K562 (cell line): ENCODE measurements at regions not wholly inside any gene's neighbourhood (a gene's known extent, or its start where the extent isn't known, plus 50 kb on each side); places are given as distances from the start of the nearest gene placed in this dataset.

Source experiments
- FOXO4 ChIP-seq: fragments of 450-650 bp; formaldehyde crosslinking; IDR thresholded peaks from 2 replicates; pipeline ENCODE4 v1.4.0; 2020; ENCODE audit warnings: mild to moderate bottlenecking, moderate library complexity
- GABPA ChIP-seq: fragments of 200-800 bp; sonication (Bioruptor generic); conservative IDR thresholded peaks from 2 replicates; pipeline ENCODE4 v1.6.1; 2016; ENCODE audit warnings: low read depth, missing genetic modification characterization, missing compliant biosample characterization
- MYNN ChIP-seq, 2 experiments: sonication (generic); formaldehyde crosslinking in 1 of 2; IDR thresholded peaks; 2 replicates each; pipeline versions ENCODE4 v1.5.0 to v1.6.1; 2016 to 2020; ENCODE audit warnings: antibody characterized with exemption in 1 of 2, missing genetic modification reagents in 1 of 2
- ZFPM2 ChIP-seq: fragments of 250-450 bp; sonication (Bioruptor Pico); IDR thresholded peaks from 2 replicates; pipeline ENCODE4 v1.5.1; 2022; ENCODE audit warnings: mild to moderate bottlenecking
- ZNF23 ChIP-seq: fragments of 250-450 bp; sonication (Bioruptor Pico); IDR thresholded peaks from 2 replicates; pipeline ENCODE4 v1.4.0; 2020; ENCODE audit warnings: mild to moderate bottlenecking
- ZNF436 ChIP-seq: fragments of 250-450, 450-650 bp; sonication (Bioruptor Pico); formaldehyde crosslinking; IDR thresholded peaks from 2 replicates; pipeline ENCODE4 v1.7.0; 2020; ENCODE audit warnings: mild to moderate bottlenecking
- ZNF449 ChIP-seq: fragments of 250-450 bp; sonication (Bioruptor Pico); IDR thresholded peaks from 2 replicates; pipeline ENCODE4 v1.8.0; 2022; ENCODE audit warnings: moderate library complexity, mild to moderate bottlenecking, inconsistent platforms
- TF ChIP-seq, protein P1 (sequence below): fragments of 450-650 bp; IDR thresholded peaks from one replicate; pipeline ENCODE4 v1.6.1; 2018; ENCODE audit warnings: mild to moderate bottlenecking, moderate library complexity; ENCODE audit not compliant: partially characterized antibody
- TF ChIP-seq, protein P2 (sequence below): fragments of 200-400 bp; formaldehyde crosslinking; IDR thresholded peaks from 2 replicates; pipeline ENCODE4 v1.6.1; 2017; ENCODE audit warnings: mild to moderate bottlenecking, low read depth, low read length, moderate library complexity

DNA sequence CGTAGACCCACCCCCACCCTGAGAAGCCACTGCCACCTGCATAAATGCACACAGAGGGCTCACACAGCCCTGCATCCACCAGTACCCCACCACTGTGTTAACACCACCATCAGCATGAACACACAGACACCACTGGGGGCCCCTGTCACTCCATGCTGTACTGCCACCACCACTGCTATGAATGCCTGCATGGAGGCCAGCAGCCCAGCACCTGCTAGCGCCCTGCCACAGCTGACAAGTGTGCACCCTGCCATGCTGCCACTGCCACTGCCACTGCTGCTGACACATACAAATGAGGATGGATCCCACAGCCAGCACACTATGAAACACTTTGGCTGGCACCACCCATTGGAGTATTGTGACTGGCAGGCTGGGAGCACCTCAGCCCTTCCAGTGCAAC, 361.0 kb downstream of the TAFA4 start (continued):
- TF ChIP-seq, protein P1, sequence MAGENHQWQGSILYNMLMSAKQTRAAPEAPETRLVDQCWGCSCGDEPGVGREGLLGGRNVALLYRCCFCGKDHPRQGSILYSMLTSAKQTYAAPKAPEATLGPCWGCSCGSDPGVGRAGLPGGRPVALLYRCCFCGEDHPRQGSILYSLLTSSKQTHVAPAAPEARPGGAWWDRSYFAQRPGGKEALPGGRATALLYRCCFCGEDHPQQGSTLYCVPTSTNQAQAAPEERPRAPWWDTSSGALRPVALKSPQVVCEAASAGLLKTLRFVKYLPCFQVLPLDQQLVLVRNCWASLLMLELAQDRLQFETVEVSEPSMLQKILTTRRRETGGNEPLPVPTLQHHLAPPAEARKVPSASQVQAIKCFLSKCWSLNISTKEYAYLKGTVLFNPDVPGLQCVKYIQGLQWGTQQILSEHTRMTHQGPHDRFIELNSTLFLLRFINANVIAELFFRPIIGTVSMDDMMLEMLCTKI: no peak
- TF ChIP-seq, protein P2, sequence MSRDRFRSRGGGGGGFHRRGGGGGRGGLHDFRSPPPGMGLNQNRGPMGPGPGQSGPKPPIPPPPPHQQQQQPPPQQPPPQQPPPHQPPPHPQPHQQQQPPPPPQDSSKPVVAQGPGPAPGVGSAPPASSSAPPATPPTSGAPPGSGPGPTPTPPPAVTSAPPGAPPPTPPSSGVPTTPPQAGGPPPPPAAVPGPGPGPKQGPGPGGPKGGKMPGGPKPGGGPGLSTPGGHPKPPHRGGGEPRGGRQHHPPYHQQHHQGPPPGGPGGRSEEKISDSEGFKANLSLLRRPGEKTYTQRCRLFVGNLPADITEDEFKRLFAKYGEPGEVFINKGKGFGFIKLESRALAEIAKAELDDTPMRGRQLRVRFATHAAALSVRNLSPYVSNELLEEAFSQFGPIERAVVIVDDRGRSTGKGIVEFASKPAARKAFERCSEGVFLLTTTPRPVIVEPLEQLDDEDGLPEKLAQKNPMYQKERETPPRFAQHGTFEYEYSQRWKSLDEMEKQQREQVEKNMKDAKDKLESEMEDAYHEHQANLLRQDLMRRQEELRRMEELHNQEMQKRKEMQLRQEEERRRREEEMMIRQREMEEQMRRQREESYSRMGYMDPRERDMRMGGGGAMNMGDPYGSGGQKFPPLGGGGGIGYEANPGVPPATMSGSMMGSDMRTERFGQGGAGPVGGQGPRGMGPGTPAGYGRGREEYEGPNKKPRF: no peak
- TF ChIP-seq ZNF449 (CRISPR knock-in tag): no peak
- TF ChIP-seq ZNF23: no peak
- TF ChIP-seq GABPA: no peak
- no peak for TF ChIP-seq MYNN (IDR thresholded peaks at IDR 0.05)
- TF ChIP-seq MYNN (CRISPR knock-in tag; IDR thresholded peaks at IDR 0.05): no peak
- no peak for TF ChIP-seq ZNF436 (CRISPR knock-in tag)
- no peak for TF ChIP-seq FOXO4 (CRISPR knock-in tag)
- no peak for TF ChIP-seq ZFPM2 (CRISPR knock-in tag)
